HT-29 (cell line): ENCODE measurements at regions not wholly inside any gene's neighbourhood (a gene's known extent, or its start where the extent isn't known, plus 50 kb on each side); places are given as distances from the start of the nearest gene placed in this dataset.

Source experiments
- DNase-seq: peaks from one replicate; pipeline ENCODE4 v3.0.0-alpha.2; 2015; ENCODE audit warnings: low spot score

DNA sequence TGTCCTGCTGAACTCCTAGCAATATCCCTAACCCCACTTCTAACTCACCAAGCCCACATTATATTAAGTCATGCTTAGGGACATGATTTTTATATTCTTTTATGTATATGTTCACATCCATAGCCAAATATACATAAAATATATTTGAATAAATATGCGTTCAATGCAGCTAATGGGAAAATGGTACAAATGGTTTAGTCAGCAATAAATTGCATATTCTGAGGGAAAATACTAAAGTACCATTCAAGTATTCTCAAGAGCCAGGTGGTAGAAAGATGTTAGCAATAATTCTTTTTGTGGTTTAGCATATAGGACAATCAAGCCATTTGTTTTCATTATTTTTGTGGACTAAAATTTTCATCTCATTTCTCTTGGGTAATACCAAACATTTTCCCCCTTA, 306.0 kb downstream of the TDRD15 start:
- DNase-seq: no peak

DNA sequence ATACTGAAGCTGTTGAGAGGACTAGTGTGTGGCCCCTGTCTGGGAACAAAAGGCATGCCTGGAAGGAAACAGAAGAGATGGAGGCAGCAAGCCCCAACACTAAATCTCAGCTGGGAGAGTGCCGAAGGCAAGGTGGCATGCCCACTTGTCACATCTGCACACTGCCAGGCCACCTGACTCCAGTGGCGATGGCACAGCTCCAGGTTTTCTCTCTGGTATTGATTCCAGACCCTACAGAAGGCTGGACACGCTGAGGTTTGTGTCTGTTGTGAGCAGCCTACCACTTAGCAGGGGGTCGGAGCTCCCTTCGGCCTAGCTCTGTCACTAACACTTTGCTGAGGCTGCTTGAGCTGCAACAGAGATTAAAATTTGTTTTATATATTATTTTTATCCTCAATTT, 307.3 kb downstream of the TDRD15 start:
- no peak for DNase-seq

DNA sequence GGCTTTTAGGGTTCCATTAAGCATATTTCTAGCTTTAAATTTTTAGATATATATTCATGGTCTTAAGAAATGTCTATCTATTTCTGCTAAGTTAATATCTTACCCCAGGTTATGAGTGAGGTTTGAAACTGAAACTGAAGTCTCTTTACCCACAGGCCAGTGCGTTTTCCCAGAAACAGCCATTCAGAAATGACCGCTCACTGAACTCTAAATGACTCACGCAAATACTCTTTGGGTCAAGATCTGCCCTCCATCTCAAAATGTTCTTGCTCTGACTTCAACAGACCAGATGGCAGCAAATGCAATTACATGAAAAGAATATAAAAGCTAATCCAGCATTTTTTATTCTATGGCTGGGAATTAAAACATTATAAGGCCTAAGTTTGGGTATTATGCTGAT, 315.2 kb downstream of the TDRD15 start:
- no peak for DNase-seq

DNA sequence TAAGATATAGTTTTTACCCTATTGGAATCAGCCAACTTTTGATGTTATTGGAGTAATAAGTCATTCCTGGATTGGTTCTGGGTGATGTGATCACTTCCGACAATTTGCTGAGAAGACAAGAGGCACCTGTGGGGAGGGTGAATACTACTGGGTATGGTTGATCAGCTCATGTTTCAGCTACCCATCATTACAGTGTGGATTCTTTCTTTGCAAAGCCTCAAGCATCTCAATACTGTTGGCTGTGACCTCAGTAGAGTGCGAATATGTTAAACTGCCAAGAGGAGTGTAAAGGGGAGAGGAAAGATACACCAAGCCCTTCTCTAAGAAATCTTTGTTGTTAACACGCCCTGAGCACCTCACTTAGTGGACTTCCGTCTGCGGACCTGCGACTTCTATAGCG, 317.7 kb downstream of the TDRD15 start:
- DNase-seq: no peak

DNA sequence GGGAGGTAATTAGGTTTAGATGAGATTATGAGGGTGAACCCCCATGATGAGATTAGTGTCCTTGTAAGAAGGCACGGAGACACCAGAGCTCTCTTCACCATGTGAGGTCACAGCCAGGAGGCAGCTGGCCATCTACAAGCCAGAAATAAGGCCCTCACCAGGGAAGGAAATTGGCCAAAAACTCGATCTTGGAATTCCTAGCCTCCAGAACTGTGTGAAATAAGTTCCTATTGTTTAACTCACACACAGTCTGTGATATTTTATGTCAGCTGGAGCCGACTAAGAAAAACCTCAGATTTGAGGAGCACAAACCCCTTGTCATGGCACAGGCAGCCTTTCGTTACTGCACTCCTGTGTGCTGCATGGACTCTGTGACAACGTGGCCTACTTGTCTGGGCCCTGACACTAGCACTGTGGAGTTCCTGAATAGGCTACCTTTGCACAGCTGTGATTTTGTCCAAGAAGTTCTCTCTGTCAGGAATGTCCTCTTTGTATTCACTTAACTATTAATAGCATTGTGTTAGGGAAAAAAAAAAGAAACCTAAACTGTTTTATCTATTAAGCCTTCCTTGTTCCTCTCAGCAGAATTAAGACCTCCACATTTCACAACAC, 319.8 kb downstream of the TDRD15 start:
- DNase-seq: no peak

DNA sequence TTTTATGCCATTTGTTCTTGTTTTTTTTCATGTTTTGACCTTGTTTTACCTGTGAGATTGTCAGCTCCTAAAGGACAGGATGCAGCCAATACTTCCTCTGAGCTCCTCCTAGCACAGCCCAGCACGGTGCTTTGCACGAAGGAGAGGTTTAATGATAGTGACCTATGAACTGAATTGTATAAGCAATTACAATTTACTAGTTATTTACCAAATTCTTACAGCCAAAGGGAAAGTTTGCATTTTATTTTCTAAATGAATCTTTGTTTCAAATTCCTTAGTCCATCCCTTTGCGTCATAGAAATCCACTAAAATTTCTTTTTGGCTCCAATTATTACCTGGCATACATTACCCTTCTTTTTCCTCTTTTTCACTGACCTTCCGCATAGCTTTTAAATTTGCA, 326.1 kb downstream of the TDRD15 start:
- DNase-seq: no peak

GRCh38 chr2:21451403-21451802, 327.6 kb downstream of the TDRD15 start:
- no peak for DNase-seq

DNA sequence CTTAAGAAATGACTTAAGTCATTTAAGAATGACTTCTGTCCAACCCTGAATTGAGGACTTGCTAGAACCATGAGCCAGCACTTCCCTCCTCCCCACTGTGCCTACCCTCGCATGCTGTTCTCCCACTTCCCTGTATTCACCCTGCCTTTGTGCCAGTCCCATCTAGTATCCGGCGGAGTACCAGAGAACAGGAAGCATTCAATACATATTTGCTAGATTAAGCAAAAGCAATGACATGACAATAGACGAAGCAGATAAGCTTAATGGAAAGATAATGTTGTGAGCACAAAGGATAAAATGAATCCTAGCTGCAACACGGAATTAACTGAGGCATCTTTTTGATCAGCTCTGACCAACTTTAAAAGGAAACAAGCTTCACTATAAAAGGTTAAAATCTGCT, 328.5 kb downstream of the TDRD15 start:
- no peak for DNase-seq

DNA sequence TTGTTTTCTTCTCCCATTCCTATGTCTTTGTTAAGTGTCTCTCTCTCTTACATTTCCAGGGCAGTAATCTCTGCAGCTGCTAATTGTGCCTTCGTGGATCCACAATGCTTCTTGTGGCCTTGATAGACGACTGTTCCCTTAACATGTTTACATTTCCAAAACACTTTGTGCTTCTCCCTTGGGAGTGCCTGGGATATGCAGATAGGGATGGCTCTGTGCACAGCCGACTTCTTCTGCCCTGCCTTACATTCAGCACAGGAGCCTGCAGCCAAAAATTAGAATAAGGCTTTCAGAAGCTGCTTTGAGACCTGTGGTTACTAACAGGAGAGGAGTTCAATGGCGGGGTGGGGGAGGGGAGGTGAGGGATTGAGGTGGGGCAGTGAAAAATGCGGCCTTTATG, 328.9 kb downstream of the TDRD15 start:
- DNase-seq: no peak

DNA sequence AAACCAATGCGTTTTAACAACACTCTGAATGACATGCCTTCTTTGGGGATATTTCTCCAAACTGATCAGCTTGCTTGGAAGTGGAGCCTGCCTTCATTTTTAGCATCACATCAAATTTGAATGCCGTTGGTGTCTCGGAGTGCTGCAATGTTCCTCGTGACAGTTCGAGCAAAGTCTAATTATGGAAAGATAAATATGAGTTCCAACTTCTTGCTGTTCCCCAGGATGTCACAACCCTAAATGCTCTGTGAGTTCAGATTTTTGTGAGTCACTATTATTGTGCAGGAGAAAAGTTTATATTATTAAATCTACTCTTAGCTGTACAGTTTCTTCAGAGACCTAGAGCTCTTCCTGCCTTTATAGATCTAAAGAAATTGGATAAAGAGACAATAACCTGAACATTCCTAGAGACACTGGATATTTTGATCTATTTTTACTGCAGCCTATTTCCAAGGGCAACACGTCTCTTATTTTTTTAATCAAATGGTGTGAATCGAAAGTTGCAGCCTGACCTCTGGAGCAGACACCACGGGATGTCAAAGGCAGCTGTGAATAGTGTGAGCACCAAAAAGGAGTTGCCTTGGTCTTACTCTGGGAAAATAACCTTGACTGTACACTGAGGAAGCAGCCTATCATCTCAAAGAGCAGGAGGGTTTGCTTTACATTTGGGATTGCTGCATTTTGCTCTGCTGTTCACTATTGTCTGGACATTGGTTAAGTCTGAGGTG, 330.1 kb downstream of the TDRD15 start:
- DNase-seq: no peak

- DNase-seq: no peak
Observed at GRCh38 chr2:21454839-21455238, 331.1 kb downstream of the TDRD15 start.

DNA sequence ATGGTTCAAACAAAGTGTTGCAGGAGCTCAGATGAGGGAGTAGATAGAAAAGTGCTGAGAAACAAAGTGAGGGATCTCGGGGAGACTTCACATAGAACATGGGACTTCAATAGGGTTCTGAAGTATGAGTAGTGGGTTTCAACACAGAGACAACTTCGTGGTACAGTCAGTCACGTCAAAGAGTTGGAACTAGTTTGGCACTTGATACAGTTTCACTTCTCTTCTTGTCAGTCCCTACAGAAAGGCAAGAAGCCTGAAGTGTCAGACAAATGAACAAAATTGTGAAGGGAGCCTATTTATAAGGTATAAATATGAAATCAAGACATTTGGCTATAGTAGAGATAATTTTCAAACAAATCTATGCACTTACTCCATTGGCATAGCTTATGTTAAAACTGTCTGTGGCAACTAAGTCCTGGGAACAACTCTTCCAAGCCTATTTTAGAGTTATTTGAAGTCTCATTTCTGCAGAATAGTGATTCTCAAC, 338.0 kb downstream of the TDRD15 start:
- no peak for DNase-seq

DNA sequence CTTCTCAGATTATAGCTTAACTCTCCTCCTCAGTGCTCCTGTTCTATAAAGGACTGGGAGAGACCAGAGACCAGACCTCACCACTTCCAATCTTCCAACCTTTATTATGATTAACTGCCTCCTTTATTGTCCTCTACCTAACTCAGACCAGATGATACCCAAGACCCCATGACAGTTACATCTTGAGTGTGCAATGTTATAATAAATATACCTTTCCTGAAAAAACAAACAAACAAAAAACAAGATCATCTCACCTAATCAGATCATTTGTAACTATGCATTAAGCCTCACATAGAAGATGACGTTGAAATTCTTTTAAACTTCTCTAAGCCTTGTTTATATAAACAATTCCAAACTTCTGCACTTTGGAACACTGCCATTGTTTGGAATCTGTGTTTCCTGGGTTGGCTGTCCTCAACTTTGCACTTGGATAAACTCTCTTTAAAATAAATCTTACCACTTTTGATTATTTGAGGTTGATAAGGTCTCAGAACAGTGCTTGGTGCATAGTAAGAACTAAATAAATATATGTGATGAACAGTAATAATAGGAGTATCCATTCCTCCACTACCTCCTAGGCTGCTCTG, 342.7 kb downstream of the TDRD15 start:
- no peak for DNase-seq

DNA sequence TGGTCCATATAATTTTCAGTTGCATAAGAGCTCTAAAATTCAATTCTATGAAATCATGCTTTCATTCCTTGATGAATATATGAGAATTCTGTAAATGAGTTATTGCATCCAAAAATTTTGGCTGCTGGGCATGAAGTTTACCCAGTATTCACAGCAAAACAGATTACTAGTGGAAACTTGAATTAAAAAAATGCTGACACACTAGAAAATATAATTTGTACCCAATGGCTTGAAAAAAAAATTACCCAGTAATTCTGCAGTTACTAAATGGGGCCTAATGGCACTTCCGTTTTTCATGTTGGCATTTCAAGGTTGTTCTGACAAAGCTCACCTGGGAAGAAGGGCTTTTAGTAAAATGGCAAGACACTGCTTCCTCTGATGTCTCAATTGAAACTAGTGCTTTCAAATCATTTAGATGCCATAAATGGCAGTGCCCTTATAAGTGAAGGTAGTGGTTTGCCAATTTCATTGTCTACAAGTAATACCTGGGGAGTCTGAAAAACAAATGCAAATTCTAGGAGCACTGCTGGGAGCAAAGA, 343.6 kb downstream of the TDRD15 start:
- no peak for DNase-seq

DNA sequence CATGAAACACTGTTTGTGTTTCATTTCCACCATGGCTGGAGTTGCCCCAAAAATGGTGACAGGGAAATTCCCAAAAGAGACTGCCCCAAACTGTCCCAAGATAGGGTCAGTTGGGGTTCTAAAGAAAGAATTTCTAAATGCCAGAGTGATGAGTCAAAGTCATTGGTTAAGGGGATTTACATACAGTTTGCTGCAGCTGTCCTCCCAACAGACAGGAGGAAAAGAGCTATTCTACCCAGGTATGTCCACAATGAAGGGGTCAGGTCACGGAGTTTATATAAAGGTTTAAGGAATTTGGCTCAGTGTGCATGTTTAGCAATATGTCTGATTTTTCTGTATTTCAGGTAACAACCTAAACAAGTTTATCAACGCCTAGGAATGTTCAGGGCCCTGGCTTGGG, 344.1 kb downstream of the TDRD15 start:
- DNase-seq: no peak

GRCh38 chr2:21468624-21469023, 344.9 kb downstream of the TDRD15 start:
- no peak for DNase-seq

GRCh38 chr2:21469158-21469557, 345.4 kb downstream of the TDRD15 start:
- DNase-seq: no peak

DNA sequence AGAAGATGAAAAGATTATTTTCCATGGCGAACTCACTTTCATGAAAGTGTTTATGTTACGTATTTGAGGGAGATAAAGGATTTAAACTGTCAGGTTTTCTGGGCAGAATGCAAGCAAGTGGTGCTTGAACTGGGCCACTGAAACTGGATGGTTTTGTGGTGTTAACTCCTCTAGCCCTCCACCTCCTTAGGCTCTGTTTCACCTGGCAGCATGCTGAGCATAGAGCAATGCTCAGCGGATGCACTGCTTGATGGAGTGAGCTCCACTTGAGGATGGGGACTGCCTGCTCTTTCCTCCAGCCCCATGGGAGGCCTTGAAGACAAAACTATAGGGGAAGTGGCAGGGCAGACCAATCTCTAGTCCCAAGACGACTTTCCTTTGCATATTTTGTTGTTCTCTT, 345.8 kb downstream of the TDRD15 start:
- DNase-seq: no peak

DNA sequence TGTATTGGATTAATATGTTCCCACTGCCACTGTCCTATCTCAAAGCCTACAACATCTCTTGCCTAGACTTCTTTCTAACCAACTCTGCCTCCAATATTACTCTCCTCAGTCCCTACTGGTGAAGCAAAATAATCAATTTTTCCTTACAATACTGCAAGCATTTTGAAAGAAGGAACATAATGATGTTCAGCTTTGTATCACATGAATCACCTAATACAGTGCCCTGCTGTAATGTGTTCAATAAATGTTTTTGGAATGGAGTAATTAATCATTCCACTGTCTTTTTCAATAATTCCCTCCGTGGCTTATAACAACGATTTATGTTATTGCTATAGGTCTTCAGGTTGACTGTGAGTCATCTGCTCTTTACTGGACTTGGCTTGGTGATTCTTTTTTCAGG, 356.4 kb downstream of the TDRD15 start:
- DNase-seq: no peak

GRCh38 chr2:21484643-21485042, 360.9 kb downstream of the TDRD15 start:
- DNase-seq: no peak

DNA sequence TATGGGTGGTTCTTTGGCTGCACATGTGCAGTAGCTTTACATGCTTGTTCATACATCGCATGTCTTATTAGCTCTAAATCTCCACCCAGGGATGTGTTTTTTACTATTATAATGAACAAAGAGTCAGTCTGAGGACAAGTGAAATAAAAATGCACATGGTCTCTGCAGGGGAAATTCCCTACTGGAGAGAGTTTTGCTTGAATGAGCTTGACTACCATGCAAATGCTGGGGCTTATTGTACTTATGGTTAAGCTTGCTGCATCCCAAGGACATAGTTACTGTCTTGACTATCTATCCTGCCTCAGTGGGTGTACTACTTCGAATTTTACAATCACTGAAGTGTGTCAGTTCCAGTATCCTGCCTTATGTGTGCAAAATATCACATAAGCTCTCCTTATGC, 362.7 kb downstream of the TDRD15 start:
- DNase-seq: no peak

- no peak for DNase-seq
Observed at GRCh38 chr2:21489080-21489479, 365.3 kb downstream of the TDRD15 start.

DNA sequence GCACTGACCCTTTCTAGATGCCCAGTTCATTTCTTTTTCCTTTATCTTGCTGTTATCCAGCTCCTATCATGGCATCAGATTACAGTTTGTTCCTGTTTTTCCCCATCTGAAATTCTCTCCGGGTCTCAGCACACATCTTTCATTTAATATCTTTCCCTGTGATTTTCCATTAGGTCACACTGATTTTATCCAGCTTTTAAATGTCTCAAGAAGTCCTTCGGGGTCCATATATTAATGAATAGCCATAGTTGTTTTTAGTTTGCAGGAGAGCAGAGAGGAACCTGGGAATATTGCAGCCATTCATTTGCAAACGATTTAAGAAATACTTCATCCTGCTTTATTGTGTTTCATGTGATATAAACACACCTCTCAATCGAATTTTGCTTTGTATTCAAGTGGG, 374.2 kb downstream of the TDRD15 start:
- DNase-seq: no peak
